B cell (primary cell): ENCODE measurements at regions not wholly inside any gene's neighbourhood (a gene's known extent, or its start where the extent isn't known, plus 50 kb on each side); places are given as distances from the start of the nearest gene placed in this dataset.

Experiments used
- CTCF ChIP-seq: fragments of 200-600 bp; IDR thresholded peaks from one replicate; pipeline ENCODE4 v1.8.0; 2022; ENCODE audit warnings: antibody characterized with exemption, mild to moderate bottlenecking
- EZH2 ChIP-seq: IDR thresholded peaks from 2 replicates; pipeline ENCODE4 v1.6.1; 2012; ENCODE audit warnings: borderline replicate concordance, low read depth, mild to moderate bottlenecking, moderate library complexity, low read length; ENCODE audit not compliant: insufficient read depth, poor library complexity, severe bottlenecking

GRCh38 chr17:51526507-51526906, 266.2 kb downstream of the UTP18 start:
- TF ChIP-seq CTCF (no peak), EZH2 (no peak)
